Breast epithelium (tissue), 4 donors: ENCODE measurements at regions not wholly inside any gene's neighbourhood (a gene's known extent, or its start where the extent isn't known, plus 50 kb on each side); places are given as distances from the start of the nearest gene placed in this dataset.

Source experiments
- DNase-seq, 2 donors: peaks; one replicate each; pipeline ENCODE4 v3.0.0-alpha.2; 2019; ENCODE audit warnings: low spot score in 2 of 2
- H3K27ac ChIP-seq, 2 donors: fragments of 200-600 bp; sonication (generic) in 1 of 2; one replicate each; pipeline ENCODE4 v1.5.1; 2016 to 2019; ENCODE audit warnings: mild to moderate bottlenecking in 1 of 2
- H3K27me3 ChIP-seq, 2 donors: fragments of 200-600 bp; sonication (generic) in 1 of 2; one replicate each; pipeline versions ENCODE4 v1.5.1 to v1.6.0; 2017 to 2019; ENCODE audit warnings: control low read depth in 1 of 2, mild to moderate bottlenecking in 1 of 2
- H3K36me3 ChIP-seq: fragments of 200-600 bp; one replicate; pipeline ENCODE4 v1.5.1; 2019
- H3K4me1 ChIP-seq, 2 donors: fragments of 200-600 bp; sonication (generic); one replicate each; pipeline ENCODE4 v1.5.1; 2016 to 2019; ENCODE audit warnings: control low read depth in 1 of 2
- H3K4me3 ChIP-seq, 3 donors: fragments of 200-600 bp; sonication (generic); 1 replicate in 2 of 3; 2 replicates in 1 of 3; pipeline ENCODE4 v1.5.1; 2016 to 2019; ENCODE audit warnings: mild to moderate bottlenecking in 3 of 3, moderate library complexity in 2 of 3
- H3K9me3 ChIP-seq, 2 donors: fragments of 200-600 bp; sonication (generic) in 1 of 2; one replicate each; pipeline ENCODE4 v1.5.1; 2016 to 2019; ENCODE audit warnings: control low read depth in 1 of 2
- CTCF ChIP-seq, 3 donors: fragments of 450-650 bp; IDR thresholded peaks; one replicate each; pipeline ENCODE4 v1.5.1; 2016 to 2017; ENCODE audit warnings: antibody characterized with exemption in 3 of 3, mild to moderate bottlenecking in 3 of 3, moderate library complexity in 3 of 3
- POLR2A ChIP-seq: fragments of 450-650 bp; IDR thresholded peaks from one replicate; pipeline ENCODE4 v1.6.1; 2016; ENCODE audit warnings: antibody characterized with exemption, mild to moderate bottlenecking, moderate library complexity
- POLR2AphosphoS5 ChIP-seq, 3 donors: sonication (generic); formaldehyde crosslinking; IDR thresholded peaks; one replicate each; pipeline ENCODE4 v1.6.1; 2017; ENCODE audit warnings: antibody characterized with exemption in 3 of 3
- intact Hi-C: fragments of 100-400 bp; cut with DNase I; formaldehyde crosslinking; loops from one replicate; pipeline ENCODE4 v1.15.1; 2023; ENCODE audit warnings: low total_unique reads

- no peak for TF ChIP-seq POLR2AphosphoS5 (IDR thresholded peaks at IDR 0.05)
- TF ChIP-seq CTCF (IDR thresholded peaks at IDR 0.05): no peak
- TF ChIP-seq POLR2A: no peak
- intact Hi-C loops: no loop called here
- no peak overlapping the region for H3K4me3 ChIP-seq
- H3K36me3 ChIP-seq: no peaks in the 10 kb centered on the region
- H3K27me3 ChIP-seq: no peaks in the 10 kb centered on the region
- no peaks in the 10 kb centered on the region for H3K9me3 ChIP-seq
- H3K27ac ChIP-seq: no peak overlapping the region
- H3K4me1 ChIP-seq: no peaks in the 10 kb centered on the region
- no peak for DNase-seq
Measured at GRCh38 chr5:61667525-61668218, 335.6 kb downstream of the ZSWIM6 start.

- no peaks in the 10 kb centered on the region for H3K4me1 ChIP-seq
- DNase-seq: no peak
- H3K9me3 ChIP-seq: no peaks in the 10 kb centered on the region
- no peaks in the 10 kb centered on the region for H3K27me3 ChIP-seq
- TF ChIP-seq POLR2A (no peak), POLR2AphosphoS5 (IDR thresholded peaks at IDR 0.05) (no peak), CTCF (IDR thresholded peaks at IDR 0.05) (no peak)
- intact Hi-C loops: no loop called here
- no peak overlapping the region for H3K4me3 ChIP-seq
- no peak overlapping the region for H3K27ac ChIP-seq
- no peaks in the 10 kb centered on the region for H3K36me3 ChIP-seq
Measured at GRCh38 chr5:61669531-61669930, 337.5 kb downstream of the ZSWIM6 start.

GRCh38 chr5:61670941-61671340 is 338.9 kb downstream of the ZSWIM6 start:
- DNase-seq: no peak
- no peak overlapping the region for H3K27ac ChIP-seq
- no peaks in the 10 kb centered on the region for H3K27me3 ChIP-seq
- H3K9me3 ChIP-seq: no peaks in the 10 kb centered on the region
- no peak for TF ChIP-seq CTCF (IDR thresholded peaks at IDR 0.05)
- no peak for TF ChIP-seq POLR2AphosphoS5 (IDR thresholded peaks at IDR 0.05)
- TF ChIP-seq POLR2A: no peak
- intact Hi-C loops: loop anchor here (5.0 kb wide), 1 partner anchor 734 kb away; no protein-coding TSS in a partner anchor
- no peak overlapping the region for H3K4me3 ChIP-seq
- no peaks in the 10 kb centered on the region for H3K36me3 ChIP-seq
- H3K4me1 ChIP-seq: no peaks in the 10 kb centered on the region

- H3K36me3 ChIP-seq: no peaks in the 10 kb centered on the region
- no peak overlapping the region for H3K4me3 ChIP-seq
- no peaks in the 10 kb centered on the region for H3K4me1 ChIP-seq
- no peak for DNase-seq
- intact Hi-C loops: loop anchor here (5.0 kb wide), 1 partner anchor 736 kb away; no protein-coding TSS in a partner anchor
- no peaks in the 10 kb centered on the region for H3K27me3 ChIP-seq
- TF ChIP-seq POLR2A (no peak), CTCF (IDR thresholded peaks at IDR 0.05) (no peak), POLR2AphosphoS5 (IDR thresholded peaks at IDR 0.05) (no peak)
- H3K9me3 ChIP-seq: no peaks in the 10 kb centered on the region
- no peak overlapping the region for H3K27ac ChIP-seq
Measured at GRCh38 chr5:61673007-61673735, 341.1 kb downstream of the ZSWIM6 start.

GRCh38 chr5:61674378-61674777 is 342.3 kb downstream of the ZSWIM6 start:
- intact Hi-C loops: loop anchor here (5.0 kb wide), 1 partner anchor 737 kb away; no protein-coding TSS in a partner anchor
- Histone ChIP-seq H3K27me3 (no peaks in the 10 kb centered on the region), H3K27ac (no peak overlapping the region), H3K4me1 (no peaks in the 10 kb centered on the region), H3K36me3 (no peaks in the 10 kb centered on the region), H3K9me3 (no peaks in the 10 kb centered on the region), H3K4me3 (no peak overlapping the region)
- no peak for DNase-seq
- no peak for TF ChIP-seq POLR2A
- TF ChIP-seq CTCF (IDR thresholded peaks at IDR 0.05): no peak
- no peak for TF ChIP-seq POLR2AphosphoS5 (IDR thresholded peaks at IDR 0.05)
